Progenitor cell of endocrine pancreas (in vitro differentiated cells): ENCODE measurements at regions not wholly inside any gene's neighbourhood (a gene's known extent, or its start where the extent isn't known, plus 50 kb on each side); places are given as distances from the start of the nearest gene placed in this dataset.

Experiments used
- DNase-seq: peaks from one replicate; pipeline ENCODE4 v3.0.0; 2021; ENCODE audit warnings: low spot score; ENCODE audit not compliant: unreplicated experiment
- H3K27ac Mint-ChIP-seq: 2 replicates; pipeline ENCODE4 v1.8.0; 2021; ENCODE audit warnings: mild to moderate bottlenecking, moderate library complexity, mixed read lengths
- H3K27me3 Mint-ChIP-seq: 2 replicates; pipeline ENCODE4 v1.8.0; 2021; ENCODE audit warnings: mixed read lengths
- H3K36me3 Mint-ChIP-seq: 2 replicates; pipeline ENCODE4 v1.8.0; 2022; ENCODE audit warnings: mixed read lengths; ENCODE audit not compliant: insufficient read depth
- H3K4me1 Mint-ChIP-seq: 2 replicates; pipeline ENCODE4 v1.8.0; 2021; ENCODE audit warnings: low read depth, mixed read lengths
- H3K4me3 Mint-ChIP-seq: 2 replicates; pipeline ENCODE4 v1.8.0; 2021; ENCODE audit warnings: low read depth, mild to moderate bottlenecking, moderate library complexity, mixed read lengths
- H3K9me3 Mint-ChIP-seq: 2 replicates; pipeline ENCODE4 v1.8.0; 2021; ENCODE audit warnings: low read depth, mixed read lengths
- TF ChIP-seq, protein P1 (sequence below): fragments of 200-600 bp; sonication (generic); IDR thresholded peaks from one replicate; pipeline ENCODE4 v1.5.0; 2021; ENCODE audit warnings: antibody characterized with exemption, mild to moderate bottlenecking; ENCODE audit not compliant: unreplicated experiment

DNA sequence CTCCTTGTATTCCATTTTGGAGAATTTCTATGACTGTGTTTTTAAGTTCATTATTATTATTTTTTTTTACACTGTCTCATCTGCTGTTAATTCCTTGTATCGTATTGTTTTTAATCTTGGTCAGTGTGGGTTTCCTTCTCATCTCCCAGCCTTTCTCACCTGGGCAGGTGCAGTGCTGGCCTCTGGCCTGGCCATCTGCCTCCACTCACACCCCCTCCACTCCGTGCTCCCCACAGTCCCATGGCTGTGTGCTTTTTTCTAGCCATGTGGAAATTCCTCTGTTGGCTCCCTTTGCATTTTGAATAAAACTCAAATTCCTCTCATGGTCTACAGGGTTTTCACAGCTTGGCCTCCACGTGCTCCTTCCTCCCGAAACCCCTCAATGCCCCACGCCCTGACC, 50.3 kb upstream of the LINC01488 start:
- peaks cover 4% of the 10 kb centered on the region for H3K27me3 Mint-ChIP-seq
- TF ChIP-seq, protein P1, sequence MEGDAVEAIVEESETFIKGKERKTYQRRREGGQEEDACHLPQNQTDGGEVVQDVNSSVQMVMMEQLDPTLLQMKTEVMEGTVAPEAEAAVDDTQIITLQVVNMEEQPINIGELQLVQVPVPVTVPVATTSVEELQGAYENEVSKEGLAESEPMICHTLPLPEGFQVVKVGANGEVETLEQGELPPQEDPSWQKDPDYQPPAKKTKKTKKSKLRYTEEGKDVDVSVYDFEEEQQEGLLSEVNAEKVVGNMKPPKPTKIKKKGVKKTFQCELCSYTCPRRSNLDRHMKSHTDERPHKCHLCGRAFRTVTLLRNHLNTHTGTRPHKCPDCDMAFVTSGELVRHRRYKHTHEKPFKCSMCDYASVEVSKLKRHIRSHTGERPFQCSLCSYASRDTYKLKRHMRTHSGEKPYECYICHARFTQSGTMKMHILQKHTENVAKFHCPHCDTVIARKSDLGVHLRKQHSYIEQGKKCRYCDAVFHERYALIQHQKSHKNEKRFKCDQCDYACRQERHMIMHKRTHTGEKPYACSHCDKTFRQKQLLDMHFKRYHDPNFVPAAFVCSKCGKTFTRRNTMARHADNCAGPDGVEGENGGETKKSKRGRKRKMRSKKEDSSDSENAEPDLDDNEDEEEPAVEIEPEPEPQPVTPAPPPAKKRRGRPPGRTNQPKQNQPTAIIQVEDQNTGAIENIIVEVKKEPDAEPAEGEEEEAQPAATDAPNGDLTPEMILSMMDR: no peak
- no peaks in the 10 kb centered on the region for H3K9me3 Mint-ChIP-seq
- H3K36me3 Mint-ChIP-seq: no peaks in the 10 kb centered on the region
- DNase-seq: no peak
- H3K4me1 Mint-ChIP-seq: peaks cover 25% of the 10 kb centered on the region
- no peak overlapping the region for H3K4me3 Mint-ChIP-seq
- H3K27ac Mint-ChIP-seq: peak overlapping the region; percentile 47
